Gastroesophageal sphincter (tissue), 4 donors: ENCODE measurements at regions not wholly inside any gene's neighbourhood (a gene's known extent, or its start where the extent isn't known, plus 50 kb on each side); places are given as distances from the start of the nearest gene placed in this dataset.

Experiments
- ATAC-seq: fragments of 150-250 bp; one replicate; pipeline ENCODE4 v1.9.1; 2016; ENCODE audit warnings: mild to moderate bottlenecking, moderate library complexity
- H3K27ac ChIP-seq, 4 donors: fragments of 200-600 bp; sonication (generic) in 3 of 4; 1 replicate in 3 of 4; 2 replicates in 1 of 4; pipeline ENCODE4 v1.5.1; 2016 to 2019
- H3K27me3 ChIP-seq: fragments of 200-600 bp; sonication (generic); one replicate; pipeline ENCODE4 v1.5.1; 2019
- H3K36me3 ChIP-seq, 2 donors: fragments of 200-600 bp; sonication (generic); one replicate each; pipeline ENCODE4 v1.5.1; 2019; ENCODE audit warnings: control low read depth in 1 of 2
- H3K4me1 ChIP-seq, 3 donors: fragments of 200-600 bp; sonication (generic); 1 replicate in 2 of 3; 2 replicates in 1 of 3; pipeline ENCODE4 v1.5.1; 2016 to 2019; ENCODE audit warnings: control low read depth in 2 of 3
- H3K4me3 ChIP-seq, 2 donors: fragments of 200-600 bp; sonication (generic); one replicate each; pipeline ENCODE4 v1.5.1; 2019; ENCODE audit warnings: mild to moderate bottlenecking in 1 of 2, moderate library complexity in 1 of 2
- H3K9me3 ChIP-seq, 3 donors: fragments of 200-600 bp; sonication (generic); one replicate each; pipeline ENCODE4 v1.5.1; 2017 to 2019; ENCODE audit warnings: control low read depth in 2 of 3
- EP300 ChIP-seq: sonication (generic); formaldehyde crosslinking; IDR thresholded peaks from one replicate; pipeline ENCODE4 v1.6.1; 2017; ENCODE audit warnings: antibody characterized with exemption, mild to moderate bottlenecking
- POLR2A ChIP-seq, 2 donors: fragments of 450-650 bp; IDR thresholded peaks; one replicate each; pipeline ENCODE4 v1.6.1; 2017; ENCODE audit warnings: antibody characterized with exemption in 2 of 2, mild to moderate bottlenecking in 2 of 2, moderate library complexity in 1 of 2
- POLR2AphosphoS5 ChIP-seq: sonication (generic); formaldehyde crosslinking; IDR thresholded peaks from one replicate; pipeline ENCODE4 v1.6.1; 2017; ENCODE audit warnings: antibody characterized with exemption
- WGBS, 2 donors: methylation state at CpG; one replicate each; pipeline ENCODE4 v1.1.5; 2018; ENCODE audit warnings: low coverage in 1 of 2; 5-methylcytosine and 5-hydroxymethylcytosine counted together
- TF ChIP-seq, protein P1 (sequence below), 4 experiments: fragments of 200-600 bp in 2 of 4; fragments of 450-650 bp in 2 of 4; sonication (generic) in 1 of 4; IDR thresholded peaks; one replicate each; pipeline ENCODE4 v1.5.1; 2017 to 2019; ENCODE audit warnings: antibody characterized with exemption in 4 of 4, mild to moderate bottlenecking in 2 of 4, moderate library complexity in 2 of 4

DNA sequence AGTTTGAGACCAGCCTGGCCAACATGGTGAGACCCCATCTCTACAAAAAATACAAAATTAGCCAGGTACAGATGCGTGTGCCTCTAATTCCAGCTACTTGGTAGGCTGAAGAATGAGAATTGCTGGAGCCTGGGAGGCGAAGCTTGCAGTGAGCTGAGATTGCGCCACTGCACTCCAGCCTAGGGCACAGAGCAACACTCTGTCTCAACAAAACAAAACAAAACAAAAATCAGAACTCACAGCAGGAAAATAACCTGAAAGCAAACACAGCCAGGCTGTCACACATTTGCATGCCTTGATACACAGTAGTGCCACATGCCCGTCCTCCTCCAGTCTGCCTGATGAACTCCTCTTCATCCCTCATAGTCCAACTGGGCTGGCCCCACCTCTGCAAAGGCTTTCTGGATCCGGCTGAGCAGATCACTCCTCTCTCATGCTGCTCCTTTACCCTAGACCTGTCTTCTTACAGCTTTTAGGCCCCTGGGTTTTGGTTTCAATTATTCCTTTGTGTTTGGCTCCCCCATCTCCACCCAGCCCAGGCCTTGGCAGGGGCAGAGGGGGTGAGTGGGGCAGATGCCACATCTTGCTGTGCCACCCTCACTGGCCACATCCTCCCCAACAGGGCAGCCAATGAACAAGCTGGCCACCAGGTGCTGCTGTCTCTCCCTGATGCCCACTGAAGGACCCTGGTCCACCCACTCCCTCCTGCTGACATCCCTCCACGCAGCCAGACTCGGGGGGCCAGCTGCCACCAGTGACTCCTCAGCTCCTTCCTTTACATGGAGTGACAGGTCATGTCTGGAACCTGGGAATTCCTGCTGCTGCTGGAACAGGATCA, 62.0 kb upstream of the GGTA1 start:
- Histone ChIP-seq H3K9me3 (no peaks in the 10 kb centered on the region), H3K27me3 (no peaks in the 10 kb centered on the region), H3K36me3 (no peaks in the 10 kb centered on the region), H3K27ac (no peak overlapping the region), H3K4me3 (no peak overlapping the region), H3K4me1 (peaks cover 0 to 37% (median 14%) of the 10 kb centered on the region in 3 donors)
- ATAC-seq, result no peak
- TF ChIP-seq, protein P1, sequence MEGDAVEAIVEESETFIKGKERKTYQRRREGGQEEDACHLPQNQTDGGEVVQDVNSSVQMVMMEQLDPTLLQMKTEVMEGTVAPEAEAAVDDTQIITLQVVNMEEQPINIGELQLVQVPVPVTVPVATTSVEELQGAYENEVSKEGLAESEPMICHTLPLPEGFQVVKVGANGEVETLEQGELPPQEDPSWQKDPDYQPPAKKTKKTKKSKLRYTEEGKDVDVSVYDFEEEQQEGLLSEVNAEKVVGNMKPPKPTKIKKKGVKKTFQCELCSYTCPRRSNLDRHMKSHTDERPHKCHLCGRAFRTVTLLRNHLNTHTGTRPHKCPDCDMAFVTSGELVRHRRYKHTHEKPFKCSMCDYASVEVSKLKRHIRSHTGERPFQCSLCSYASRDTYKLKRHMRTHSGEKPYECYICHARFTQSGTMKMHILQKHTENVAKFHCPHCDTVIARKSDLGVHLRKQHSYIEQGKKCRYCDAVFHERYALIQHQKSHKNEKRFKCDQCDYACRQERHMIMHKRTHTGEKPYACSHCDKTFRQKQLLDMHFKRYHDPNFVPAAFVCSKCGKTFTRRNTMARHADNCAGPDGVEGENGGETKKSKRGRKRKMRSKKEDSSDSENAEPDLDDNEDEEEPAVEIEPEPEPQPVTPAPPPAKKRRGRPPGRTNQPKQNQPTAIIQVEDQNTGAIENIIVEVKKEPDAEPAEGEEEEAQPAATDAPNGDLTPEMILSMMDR (IDR thresholded peaks at IDR 0.05), result no peak
- no peak for TF ChIP-seq POLR2AphosphoS5
- no peak for TF ChIP-seq EP300
- no peak for TF ChIP-seq POLR2A (IDR thresholded peaks at IDR 0.05)
- 93% methylated on average over 4 of the region's 7 CpGs; no CpG with 5 or more reads in 1 of the 2 donors for WGBS, 2 donors

DNA sequence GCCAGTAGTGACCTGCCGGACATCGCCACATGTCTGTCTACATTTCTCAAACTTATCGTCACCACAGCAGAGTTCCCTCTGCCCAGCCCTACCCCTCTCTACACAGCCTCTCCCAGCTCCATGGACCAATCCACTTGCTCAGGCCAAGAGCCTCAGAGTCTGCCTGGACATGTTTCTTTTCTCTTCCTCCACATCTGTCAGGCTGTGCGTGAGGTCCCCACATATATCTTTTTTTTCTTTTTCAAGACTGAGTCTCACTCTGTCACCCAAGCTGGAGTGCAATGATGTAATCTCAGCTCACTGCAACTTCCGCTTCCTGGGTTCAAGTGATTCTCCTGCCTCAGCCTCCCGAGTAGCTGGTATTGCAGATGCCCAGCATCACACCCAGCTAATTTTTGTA, 62.7 kb upstream of the GGTA1 start:
- whole genome bisulfite sequencing, 2 donors, result 83 to 91% methylated on average over 5 of the region's 6 CpGs

DNA sequence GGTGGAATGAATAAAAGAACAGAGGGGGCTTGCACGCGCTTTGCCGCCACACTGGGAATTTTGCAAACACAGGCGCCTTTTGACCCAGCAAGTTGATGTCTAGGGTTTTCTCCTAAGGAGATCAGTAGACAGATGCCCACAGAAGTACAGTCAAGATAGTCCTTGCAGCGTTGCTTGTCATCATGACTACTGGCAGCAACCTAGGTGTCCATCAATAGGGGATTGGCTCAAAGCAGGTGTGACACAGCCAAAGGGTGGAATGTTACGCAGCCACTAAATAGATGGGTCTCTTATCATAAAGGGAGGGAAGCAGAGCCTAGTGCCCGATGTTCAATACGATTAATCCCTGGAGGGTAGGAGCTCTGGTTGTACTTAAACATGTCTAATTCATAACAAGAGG, 63.8 kb upstream of the GGTA1 start:
- Histone ChIP-seq H3K27ac (no peak overlapping the region), H3K4me1 (peaks cover 0 to 37% (median 17%) of the 10 kb centered on the region in 3 donors), H3K36me3 (no peaks in the 10 kb centered on the region), H3K27me3 (no peaks in the 10 kb centered on the region), H3K9me3 (no peaks in the 10 kb centered on the region), H3K4me3 (no peak overlapping the region)
- WGBS, 2 donors, result 93 to 96% methylated on average over 2 to 8 of the region's 8 CpGs
- no peak for TF ChIP-seq POLR2AphosphoS5
- TF ChIP-seq EP300, result no peak
- no peak for TF ChIP-seq POLR2A (IDR thresholded peaks at IDR 0.05)
- TF ChIP-seq, protein P1 (IDR thresholded peaks at IDR 0.05), result no peak
- ATAC-seq, result no peak

More for the DNA sequence above, 62.7 kb upstream of the GGTA1 start:
- TF ChIP-seq, protein P1 (IDR thresholded peaks at IDR 0.05), result no peak
- TF ChIP-seq EP300, result no peak
- TF ChIP-seq POLR2A (IDR thresholded peaks at IDR 0.05), result no peak
- no peak for TF ChIP-seq POLR2AphosphoS5
- Histone ChIP-seq H3K4me3 (no peak overlapping the region), H3K27me3 (no peaks in the 10 kb centered on the region), H3K4me1 (peaks cover 0 to 37% (median 17%) of the 10 kb centered on the region in 3 donors), H3K27ac (no peak overlapping the region), H3K9me3 (no peaks in the 10 kb centered on the region), H3K36me3 (no peaks in the 10 kb centered on the region)
- no peak for ATAC-seq

DNA sequence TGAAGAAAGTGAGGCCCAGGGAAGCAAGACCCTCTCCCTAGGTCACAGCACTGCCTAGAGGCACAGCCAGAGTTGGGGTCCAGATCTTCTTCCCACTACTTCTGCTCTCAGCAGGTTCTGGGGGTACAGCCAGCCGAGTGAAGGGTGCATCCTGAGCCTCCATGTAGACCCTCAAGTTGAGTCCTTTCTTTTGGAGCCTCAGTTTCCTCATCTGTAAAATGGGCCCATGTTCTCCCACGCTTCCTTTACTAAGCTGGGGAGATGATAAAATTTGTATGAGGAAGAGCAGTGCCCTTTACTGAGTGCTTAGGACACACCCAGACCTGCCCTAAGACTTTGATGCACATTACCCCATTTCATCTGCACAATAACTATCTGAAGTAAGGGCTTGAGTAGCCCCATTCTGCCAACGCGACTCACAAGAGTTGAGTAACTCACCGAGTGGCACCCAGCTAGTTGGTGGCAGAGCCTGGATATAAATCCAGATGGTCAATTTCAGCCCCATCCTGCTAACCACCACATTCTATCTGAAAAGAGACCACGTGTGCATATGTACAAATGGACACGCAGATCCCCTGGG, 64.3 kb upstream of the GGTA1 start:
- peaks cover 5 to 37% (median 20%) of the 10 kb centered on the region in 3 donors for H3K4me1 ChIP-seq
- no peaks in the 10 kb centered on the region for H3K27me3 ChIP-seq
- ATAC-seq, result no peak
- H3K27ac ChIP-seq, result no peak overlapping the region
- H3K36me3 ChIP-seq, result no peaks in the 10 kb centered on the region
- TF ChIP-seq EP300, result no peak
- TF ChIP-seq POLR2A (IDR thresholded peaks at IDR 0.05), result no peak
- no peak for TF ChIP-seq POLR2AphosphoS5
- TF ChIP-seq, protein P1 (IDR thresholded peaks at IDR 0.05), result no peak
- WGBS, 2 donors, result 100% methylated on average over 3 of the region's 7 CpGs; no CpG with 5 or more reads in 1 of the 2 donors
- no peak overlapping the region for H3K4me3 ChIP-seq
- no peaks in the 10 kb centered on the region for H3K9me3 ChIP-seq
